Astrocyte of the hippocampus (primary cell): ENCODE measurements at regions not wholly inside any gene's neighbourhood (a gene's known extent, or its start where the extent isn't known, plus 50 kb on each side); places are given as distances from the start of the nearest gene placed in this dataset.

ENCODE experiments used
- DNase-seq: peaks from one replicate; pipeline ENCODE4 v3.0.0; 2011; ENCODE audit warnings: low read depth, low spot score

DNA sequence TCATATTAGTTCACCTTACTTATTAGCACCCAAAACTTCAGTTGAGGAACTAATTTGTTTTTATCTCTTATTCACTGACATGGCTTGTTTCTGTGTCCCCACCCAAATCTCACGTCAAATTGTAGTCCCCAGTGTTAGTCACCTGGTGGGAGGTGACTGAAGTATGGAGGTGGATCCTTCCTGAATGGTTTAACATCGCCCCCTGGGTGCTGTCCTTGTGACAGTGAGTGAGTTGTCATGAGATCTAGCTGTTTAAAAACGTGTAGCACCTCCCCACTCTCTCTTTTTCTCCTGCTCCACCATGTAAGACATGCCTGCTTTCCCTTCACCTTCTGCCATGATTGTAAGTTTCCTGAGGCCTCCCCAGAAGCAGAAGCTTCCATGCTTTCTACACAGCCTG lies 75.0 kb upstream of the HECTD2 start:
- DNase-seq = no peak

- DNase-seq = no peak
These were observed 70.4 kb upstream of the HECTD2 start for GRCh38 chr10:91339729-91340128.

- DNase-seq = peak; percentile 81
These were observed 69.4 kb upstream of the HECTD2 start for GRCh38 chr10:91340613-91341362.

GRCh38 chr10:91341686-91342085 lies 68.5 kb upstream of the HECTD2 start:
- DNase-seq = no peak

DNA sequence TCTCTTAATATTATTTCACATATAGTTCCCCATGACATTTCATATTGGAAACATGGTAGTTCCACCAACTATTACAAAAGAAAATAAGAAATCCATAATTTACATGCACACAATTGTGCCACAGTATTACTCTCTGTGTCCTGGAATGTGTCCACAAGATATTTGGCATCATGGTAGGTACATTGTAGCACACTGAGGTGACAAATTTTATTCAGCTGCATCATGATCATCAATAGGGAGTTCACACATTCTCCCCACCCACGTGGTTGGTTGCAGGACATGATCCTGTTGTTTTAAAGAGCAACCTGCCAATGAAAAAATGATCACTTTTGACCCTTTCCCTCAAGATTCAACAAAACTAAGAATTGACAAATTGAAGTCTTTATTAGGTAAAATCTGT lies 67.1 kb upstream of the HECTD2 start:
- no peak for DNase-seq

GRCh38 chr10:91344117-91344856 lies 65.9 kb upstream of the HECTD2 start:
- DNase-seq = no peak

GRCh38 chr10:91345716-91346115 lies 64.4 kb upstream of the HECTD2 start:
- DNase-seq = no peak

- no peak for DNase-seq
These were observed 62.6 kb upstream of the HECTD2 start for GRCh38 chr10:91347529-91347928.

GRCh38 chr10:91349381-91349780 lies 60.8 kb upstream of the HECTD2 start:
- DNase-seq = peak; percentile 94

GRCh38 chr10:91350651-91351081 lies 59.5 kb upstream of the HECTD2 start:
- DNase-seq = peak; percentile 53

DNA sequence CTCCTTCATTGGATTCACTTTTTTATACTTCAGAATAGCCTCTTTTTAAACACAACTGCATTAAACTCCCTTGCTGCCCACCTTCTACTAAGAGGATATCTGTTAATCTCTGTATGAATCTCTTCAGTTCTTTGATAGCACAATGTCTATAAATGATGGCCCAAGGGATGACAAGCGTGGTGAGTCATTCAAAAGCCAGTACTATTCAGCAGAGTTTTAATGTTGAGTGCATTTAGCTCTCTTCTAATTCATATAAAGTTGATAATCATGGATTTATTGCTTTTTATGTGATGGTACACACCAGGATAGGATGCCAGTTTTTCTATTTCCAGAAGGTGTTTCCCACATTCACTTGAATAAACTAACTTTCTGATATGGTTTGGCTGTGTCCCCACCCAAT lies 57.4 kb upstream of the HECTD2 start:
- DNase-seq = no peak

DNA sequence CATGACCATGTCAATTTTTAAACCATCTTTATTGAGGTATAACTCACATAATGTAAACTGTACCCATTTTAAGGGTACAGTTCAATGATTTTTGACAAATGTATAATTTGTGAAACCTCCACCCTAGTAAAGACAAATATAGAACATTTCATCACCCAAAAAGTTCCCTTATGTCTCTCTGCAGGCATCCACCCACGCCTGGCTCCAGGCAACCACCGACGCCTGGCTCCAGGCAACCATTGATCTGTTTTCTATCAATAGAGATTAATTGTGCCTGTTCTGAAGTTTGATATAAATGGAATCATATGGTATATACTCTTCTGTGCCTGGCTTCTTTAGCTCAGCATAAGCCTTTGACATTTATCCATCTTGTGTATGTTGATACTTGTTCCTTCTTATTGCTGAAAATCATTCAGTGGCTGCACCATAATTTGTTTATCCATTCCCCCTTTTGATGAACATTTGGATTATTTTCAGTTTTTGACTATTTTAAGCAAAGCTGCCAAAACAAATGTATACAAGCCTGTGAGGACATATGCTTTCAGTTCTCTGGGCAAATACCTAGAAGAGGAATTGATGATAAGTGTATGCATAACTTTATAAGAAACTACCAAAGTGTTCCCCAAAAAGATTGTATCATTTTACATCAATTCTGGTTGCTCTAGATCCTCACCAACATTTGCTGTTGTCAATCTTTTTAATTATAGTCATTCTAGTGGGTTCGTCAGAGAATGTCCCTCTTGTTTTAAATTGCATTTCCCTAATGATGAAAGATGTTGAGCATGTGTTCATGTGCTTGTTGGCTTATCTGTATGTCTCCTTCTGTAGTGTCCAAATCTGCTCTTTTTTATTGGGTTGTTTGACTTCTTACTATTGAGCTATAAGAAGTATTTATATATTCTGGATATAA lies 55.7 kb upstream of the HECTD2 start:
- no peak for DNase-seq

- no peak for DNase-seq
These were observed 54.1 kb upstream of the HECTD2 start for GRCh38 chr10:91355998-91356397.

DNA sequence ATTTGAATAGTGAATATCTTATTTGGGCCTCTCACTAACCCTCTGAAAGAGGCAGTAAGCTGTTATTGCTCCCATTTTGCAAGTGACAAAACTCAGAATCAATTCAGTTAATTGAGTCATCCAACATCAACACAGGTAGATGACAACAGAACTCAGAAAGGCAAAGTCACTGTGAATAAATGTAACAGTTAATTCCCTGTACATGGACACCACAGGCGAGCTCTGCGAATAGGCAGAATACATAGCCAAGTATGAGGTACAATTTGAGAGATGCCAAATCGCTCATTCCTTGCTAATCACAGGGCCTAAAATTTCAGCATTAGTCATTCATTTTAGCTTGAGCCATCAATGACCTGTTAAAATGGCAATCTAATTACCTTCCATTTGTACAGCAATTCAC lies 52.6 kb upstream of the HECTD2 start:
- no peak for DNase-seq
